ENCODE measurements at regions not wholly inside any gene's neighbourhood (a gene's known extent, or its start where the extent isn't known, plus 50 kb on each side); places are given as distances from the start of the nearest gene placed in this dataset.

DNA sequence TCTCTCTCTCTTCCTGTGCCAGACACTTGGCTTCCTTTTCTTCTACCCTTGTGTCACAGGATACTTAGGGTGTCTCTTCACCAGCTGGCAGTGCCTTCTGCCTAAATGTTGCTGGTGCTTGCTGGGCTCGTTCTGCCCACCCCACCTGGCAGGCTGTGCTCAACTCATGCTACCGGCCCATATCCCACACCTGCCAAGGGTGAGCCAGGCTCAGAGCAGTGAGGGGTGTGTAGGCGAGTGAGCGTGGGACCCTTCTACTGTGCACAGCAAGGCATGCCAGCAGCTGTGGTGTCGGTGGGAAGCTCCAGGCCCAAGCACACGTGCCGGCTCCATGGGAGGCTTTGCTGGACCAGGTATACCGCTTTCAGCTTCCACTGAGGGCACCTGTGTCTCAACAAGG, 1626.7 kb upstream of the ACO1 start:
- Histone ChIP-seq H3K4me2 (ENCODE audit: control insufficient read depth, extremely low read depth, insufficient read depth, low read depth, low read length) (no peak overlapping the region), H3K4me1 (ENCODE audit: control insufficient read depth, extremely low read depth, insufficient read depth, low read length) (no peaks in the 10 kb centered on the region), H4K20me1 (ENCODE audit: control insufficient read depth, extremely low read depth, insufficient read depth, low read length) (no peaks in the 10 kb centered on the region), H3K9ac (ENCODE audit: control insufficient read depth, extremely low read depth, insufficient read depth, low read length) (no peak overlapping the region), H3K79me2 (ENCODE audit: control insufficient read depth, insufficient read depth, low read length) (no peaks in the 10 kb centered on the region), H3K27me3 (ENCODE audit: control insufficient read depth, extremely low read depth, insufficient read depth, low read length) (no peaks in the 10 kb centered on the region), H3K9me3 (ENCODE audit: control insufficient read depth, low read depth, low read length) (no peaks in the 10 kb centered on the region), H3K9me1 (ENCODE audit: control insufficient read depth, extremely low read depth, insufficient read depth, low read length) (no peaks in the 10 kb centered on the region), H2AFZ (ENCODE audit: control insufficient read depth, low read length) (no peak overlapping the region), H3K27ac (ENCODE audit: control insufficient read depth, insufficient read depth, low read length) (no peak overlapping the region), H3K4me3 (ENCODE audit: control insufficient read depth in 2 of 3, extremely low read depth in 1 of 3, insufficient read depth in 2 of 3, low read depth in 1 of 3, low read length in 3 of 3) (no peak overlapping the region), H3K36me3 (ENCODE audit: control insufficient read depth in 2 of 2, extremely low read depth in 1 of 2, insufficient read depth in 2 of 2, low read length in 2 of 2) (no peaks in the 10 kb centered on the region)
- dilution Hi-C loops (cut with MboI; ENCODE audit: extremely low pct_ligation_motif_present, low sequenced_read_pairs), result no loop called here
- DNase-seq (ENCODE audit: low read depth, low spot score) (no peak), FAIRE-seq (no peak)
- TF ChIP-seq EZH2 (IDR thresholded peaks at IDR 0.05; ENCODE audit: low read length), result no peak
- TF ChIP-seq, protein P1, sequence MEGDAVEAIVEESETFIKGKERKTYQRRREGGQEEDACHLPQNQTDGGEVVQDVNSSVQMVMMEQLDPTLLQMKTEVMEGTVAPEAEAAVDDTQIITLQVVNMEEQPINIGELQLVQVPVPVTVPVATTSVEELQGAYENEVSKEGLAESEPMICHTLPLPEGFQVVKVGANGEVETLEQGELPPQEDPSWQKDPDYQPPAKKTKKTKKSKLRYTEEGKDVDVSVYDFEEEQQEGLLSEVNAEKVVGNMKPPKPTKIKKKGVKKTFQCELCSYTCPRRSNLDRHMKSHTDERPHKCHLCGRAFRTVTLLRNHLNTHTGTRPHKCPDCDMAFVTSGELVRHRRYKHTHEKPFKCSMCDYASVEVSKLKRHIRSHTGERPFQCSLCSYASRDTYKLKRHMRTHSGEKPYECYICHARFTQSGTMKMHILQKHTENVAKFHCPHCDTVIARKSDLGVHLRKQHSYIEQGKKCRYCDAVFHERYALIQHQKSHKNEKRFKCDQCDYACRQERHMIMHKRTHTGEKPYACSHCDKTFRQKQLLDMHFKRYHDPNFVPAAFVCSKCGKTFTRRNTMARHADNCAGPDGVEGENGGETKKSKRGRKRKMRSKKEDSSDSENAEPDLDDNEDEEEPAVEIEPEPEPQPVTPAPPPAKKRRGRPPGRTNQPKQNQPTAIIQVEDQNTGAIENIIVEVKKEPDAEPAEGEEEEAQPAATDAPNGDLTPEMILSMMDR (optimal IDR thresholded peaks at IDR 0.05 in 1 of 3, IDR thresholded peaks at IDR 0.05 in 1 of 3, conservative IDR thresholded peaks at IDR 0.05 in 1 of 3; ENCODE audit: extremely low read depth in 1 of 3, insufficient read depth in 2 of 3, low read length in 3 of 3), result no peak

DNA sequence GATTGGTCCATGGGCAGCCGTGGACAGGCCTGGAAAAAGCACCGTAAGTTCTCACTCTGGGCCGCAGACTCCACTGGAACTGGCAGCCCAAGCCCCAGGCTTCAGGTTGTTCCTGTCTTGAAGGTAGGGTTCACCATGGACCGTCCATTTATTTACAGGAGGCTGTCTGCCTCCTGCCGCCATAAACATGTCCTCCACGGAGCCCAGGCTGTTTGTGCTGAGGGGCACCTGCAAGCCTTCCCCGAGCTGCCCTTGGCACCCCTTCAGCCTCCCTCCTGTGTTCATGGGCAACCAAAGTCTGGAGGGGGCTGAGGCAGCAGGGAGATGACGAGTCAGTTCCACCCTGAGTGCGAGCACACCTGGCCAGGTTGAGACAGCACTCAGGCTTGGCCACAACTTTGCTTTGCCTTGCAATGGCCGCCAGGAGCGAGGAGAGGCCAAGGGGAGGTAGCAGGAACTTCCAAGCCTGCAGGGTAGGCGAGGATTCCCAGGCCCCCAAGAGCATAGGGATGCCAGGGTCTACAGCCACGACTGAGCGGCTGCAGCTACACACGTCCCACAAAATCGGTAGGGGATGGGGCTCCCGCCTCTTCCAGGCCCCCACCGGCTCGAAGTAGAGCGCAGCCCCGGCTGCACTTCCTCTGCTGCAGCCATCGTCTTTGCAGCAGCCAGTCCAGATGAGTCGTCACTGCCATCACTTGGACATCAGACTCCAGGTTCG, 1625.6 kb upstream of the ACO1 start:
- H3K9ac ChIP-seq (ENCODE audit: control insufficient read depth, extremely low read depth, insufficient read depth, low read length), result no peak overlapping the region
- no peak overlapping the region for H3K27ac ChIP-seq (ENCODE audit: control insufficient read depth, insufficient read depth, low read length)
- no peaks in the 10 kb centered on the region for H3K36me3 ChIP-seq (ENCODE audit: control insufficient read depth in 2 of 2, extremely low read depth in 1 of 2, insufficient read depth in 2 of 2, low read length in 2 of 2)
- FAIRE-seq (no peak), DNase-seq (ENCODE audit: low read depth, low spot score) (no peak)
- no peak overlapping the region for H2AFZ ChIP-seq (ENCODE audit: control insufficient read depth, low read length)
- no peaks in the 10 kb centered on the region for H3K9me1 ChIP-seq (ENCODE audit: control insufficient read depth, extremely low read depth, insufficient read depth, low read length)
- H3K4me2 ChIP-seq (ENCODE audit: control insufficient read depth, extremely low read depth, insufficient read depth, low read depth, low read length), result no peak overlapping the region
- no peaks in the 10 kb centered on the region for H3K27me3 ChIP-seq (ENCODE audit: control insufficient read depth, extremely low read depth, insufficient read depth, low read length)
- no peak for TF ChIP-seq EZH2 (IDR thresholded peaks at IDR 0.05; ENCODE audit: low read length)
- TF ChIP-seq, protein P1 (optimal IDR thresholded peaks at IDR 0.05 in 1 of 3, IDR thresholded peaks at IDR 0.05 in 1 of 3, conservative IDR thresholded peaks at IDR 0.05 in 1 of 3; ENCODE audit: extremely low read depth in 1 of 3, insufficient read depth in 2 of 3, low read length in 3 of 3), result no peak
- H3K4me3 ChIP-seq (ENCODE audit: control insufficient read depth in 2 of 3, extremely low read depth in 1 of 3, insufficient read depth in 2 of 3, low read depth in 1 of 3, low read length in 3 of 3), result no peak overlapping the region
- H3K79me2 ChIP-seq (ENCODE audit: control insufficient read depth, insufficient read depth, low read length), result no peaks in the 10 kb centered on the region
- dilution Hi-C loops (cut with MboI; ENCODE audit: extremely low pct_ligation_motif_present, low sequenced_read_pairs), result no loop called here
- H4K20me1 ChIP-seq (ENCODE audit: control insufficient read depth, extremely low read depth, insufficient read depth, low read length), result no peaks in the 10 kb centered on the region
- H3K4me1 ChIP-seq (ENCODE audit: control insufficient read depth, extremely low read depth, insufficient read depth, low read length), result no peaks in the 10 kb centered on the region
- no peaks in the 10 kb centered on the region for H3K9me3 ChIP-seq (ENCODE audit: control insufficient read depth, low read depth, low read length)

Measured in keratinocyte (primary cell).